ENCODE measurements at regions not wholly inside any gene's neighbourhood (a gene's known extent, or its start where the extent isn't known, plus 50 kb on each side); places are given as distances from the start of the nearest gene placed in this dataset.

DNA sequence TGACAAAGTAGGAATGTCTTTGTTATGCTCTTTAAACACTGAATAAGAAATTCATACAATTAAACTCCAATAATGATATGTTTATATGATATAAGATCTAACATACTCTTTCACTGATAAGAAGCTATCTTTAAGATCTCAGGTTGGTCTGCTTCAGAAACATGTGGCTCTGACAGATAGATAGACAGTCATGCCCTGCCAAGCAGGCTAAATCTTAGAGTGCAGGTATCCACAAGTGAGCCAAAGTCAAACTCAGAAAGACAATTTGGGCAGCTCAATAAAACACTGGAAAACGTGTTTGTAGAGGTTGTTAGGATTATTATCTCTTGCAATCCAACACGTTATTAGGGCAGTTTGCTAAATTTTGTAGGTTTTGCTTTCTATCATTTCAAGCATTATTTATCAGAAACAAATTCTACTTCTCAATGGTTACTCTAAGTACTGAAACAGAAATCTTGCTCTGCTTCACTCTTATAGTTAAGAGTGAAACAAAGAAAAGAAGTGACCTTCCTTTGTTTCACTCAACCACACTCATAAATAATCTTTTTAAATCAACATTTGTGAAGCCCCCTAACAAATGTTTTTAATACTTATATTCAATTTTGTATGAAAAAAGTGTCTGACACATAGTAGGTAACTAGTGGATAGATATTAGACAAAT lies 1255.6 kb downstream of the DIAPH3 start:
- Histone ChIP-seq H3K9me3 (no peaks in the 10 kb centered on the region), H3K27me3 (no peaks in the 10 kb centered on the region), H3K36me3 (no peaks in the 10 kb centered on the region), H3K4me3 (ENCODE audit: low read depth, low read length) (no peak overlapping the region), H3K4me1 (no peaks in the 10 kb centered on the region)
- TF ChIP-seq, protein P1, sequence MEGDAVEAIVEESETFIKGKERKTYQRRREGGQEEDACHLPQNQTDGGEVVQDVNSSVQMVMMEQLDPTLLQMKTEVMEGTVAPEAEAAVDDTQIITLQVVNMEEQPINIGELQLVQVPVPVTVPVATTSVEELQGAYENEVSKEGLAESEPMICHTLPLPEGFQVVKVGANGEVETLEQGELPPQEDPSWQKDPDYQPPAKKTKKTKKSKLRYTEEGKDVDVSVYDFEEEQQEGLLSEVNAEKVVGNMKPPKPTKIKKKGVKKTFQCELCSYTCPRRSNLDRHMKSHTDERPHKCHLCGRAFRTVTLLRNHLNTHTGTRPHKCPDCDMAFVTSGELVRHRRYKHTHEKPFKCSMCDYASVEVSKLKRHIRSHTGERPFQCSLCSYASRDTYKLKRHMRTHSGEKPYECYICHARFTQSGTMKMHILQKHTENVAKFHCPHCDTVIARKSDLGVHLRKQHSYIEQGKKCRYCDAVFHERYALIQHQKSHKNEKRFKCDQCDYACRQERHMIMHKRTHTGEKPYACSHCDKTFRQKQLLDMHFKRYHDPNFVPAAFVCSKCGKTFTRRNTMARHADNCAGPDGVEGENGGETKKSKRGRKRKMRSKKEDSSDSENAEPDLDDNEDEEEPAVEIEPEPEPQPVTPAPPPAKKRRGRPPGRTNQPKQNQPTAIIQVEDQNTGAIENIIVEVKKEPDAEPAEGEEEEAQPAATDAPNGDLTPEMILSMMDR (IDR thresholded peaks at IDR 0.05; ENCODE audit: low read depth, low read length): no peak
- no peak for DNase-seq

DNA sequence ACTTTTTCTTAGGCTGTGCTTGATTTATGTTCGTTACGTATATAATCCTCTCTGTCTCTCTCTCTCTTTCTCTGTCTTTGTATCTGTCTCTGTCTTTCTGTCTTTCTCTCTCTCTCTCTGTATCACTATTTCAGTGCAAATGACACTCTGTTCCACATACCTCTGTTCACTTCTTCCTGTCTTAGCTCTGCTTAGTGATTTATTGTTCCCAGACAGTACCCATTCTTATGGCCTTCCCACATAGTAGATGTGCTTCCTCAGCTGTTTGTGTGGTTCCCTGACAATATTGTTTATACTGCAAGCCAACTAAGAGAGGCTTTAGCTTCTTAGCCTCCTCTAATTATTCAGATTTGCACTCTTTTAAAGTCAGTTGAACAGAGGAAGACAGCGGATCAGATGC lies 1244.2 kb downstream of the DIAPH3 start:
- TF ChIP-seq, protein P1 (IDR thresholded peaks at IDR 0.05; ENCODE audit: low read depth, low read length): no peak
- Histone ChIP-seq H3K4me3 (ENCODE audit: low read depth, low read length) (no peak overlapping the region), H3K9me3 (no peaks in the 10 kb centered on the region), H3K27me3 (no peaks in the 10 kb centered on the region), H3K4me1 (no peaks in the 10 kb centered on the region), H3K36me3 (no peaks in the 10 kb centered on the region)
- DNase-seq: no peak

DNA sequence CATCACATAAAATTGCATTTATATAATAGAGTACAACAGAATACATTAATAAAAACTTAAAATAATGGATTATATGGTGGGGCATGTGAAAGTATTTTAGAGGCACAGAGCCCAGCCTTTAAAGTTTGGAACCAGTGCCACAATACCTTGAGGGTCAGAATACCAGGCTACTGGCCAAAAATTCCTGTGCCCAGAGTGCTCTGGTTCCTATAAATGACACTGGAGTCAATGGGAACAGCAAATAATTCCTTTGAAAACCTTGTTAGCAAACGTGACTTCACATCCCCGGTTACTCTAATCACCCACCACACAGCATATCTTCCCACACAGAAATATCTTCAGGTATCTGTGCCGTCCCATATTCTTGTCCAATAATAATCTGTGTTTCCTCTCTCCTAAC lies 1242.6 kb downstream of the DIAPH3 start:
- TF ChIP-seq, protein P1 (IDR thresholded peaks at IDR 0.05; ENCODE audit: low read depth, low read length): no peak
- Histone ChIP-seq H3K4me3 (ENCODE audit: low read depth, low read length) (no peak overlapping the region), H3K36me3 (no peaks in the 10 kb centered on the region), H3K9me3 (no peaks in the 10 kb centered on the region), H3K4me1 (no peaks in the 10 kb centered on the region), H3K27me3 (no peaks in the 10 kb centered on the region)
- no peak for DNase-seq

DNA sequence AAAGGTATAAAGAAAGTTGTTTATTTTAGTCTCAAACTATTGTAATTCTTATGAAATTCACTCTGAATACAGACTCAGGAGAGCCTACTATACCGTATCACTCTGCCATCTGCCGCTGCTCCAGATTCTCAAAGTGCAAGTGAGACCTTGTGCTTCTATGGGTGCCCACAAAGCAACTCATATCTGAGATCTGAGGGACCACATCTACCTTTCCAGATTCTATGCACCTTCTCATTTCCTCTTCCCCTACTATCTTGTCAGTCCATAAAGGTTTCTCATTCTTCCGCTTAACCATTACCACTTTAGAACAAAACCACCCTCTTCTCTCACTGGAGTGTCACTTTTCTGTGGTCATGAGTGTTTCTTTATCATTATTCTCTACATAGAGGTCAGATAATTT lies 1236.9 kb downstream of the DIAPH3 start:
- Histone ChIP-seq H3K4me1 (no peaks in the 10 kb centered on the region), H3K9me3 (no peaks in the 10 kb centered on the region; the same call in 1 of the 2 replicates), H3K27me3 (no peaks in the 10 kb centered on the region), H3K4me3 (ENCODE audit: low read depth, low read length) (no peak overlapping the region), H3K36me3 (no peaks in the 10 kb centered on the region)
- TF ChIP-seq, protein P1 (IDR thresholded peaks at IDR 0.05; ENCODE audit: low read depth, low read length): no peak
- DNase-seq: no peak

DNA sequence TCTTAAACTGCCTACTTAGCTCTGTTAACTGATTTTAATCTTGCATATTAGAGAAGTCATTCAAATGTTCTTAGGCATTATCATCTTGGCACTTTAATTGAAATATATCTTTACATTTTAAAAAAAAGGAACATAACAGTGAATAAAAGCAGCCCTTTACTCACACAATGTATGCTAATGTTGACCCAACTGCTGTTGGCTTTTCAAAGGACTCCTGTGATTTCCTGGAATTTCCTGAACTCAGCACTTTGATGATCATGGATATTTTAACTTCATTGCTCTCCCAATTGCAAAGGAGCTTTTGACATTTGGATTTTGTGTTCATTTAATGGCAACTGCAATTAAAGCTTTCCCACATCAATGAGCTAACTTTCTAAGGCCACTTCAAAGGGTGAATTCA lies 1230.3 kb downstream of the DIAPH3 start:
- no peaks in the 10 kb centered on the region for H3K4me1 ChIP-seq
- H3K36me3 ChIP-seq: no peaks in the 10 kb centered on the region
- no peak overlapping the region for H3K4me3 ChIP-seq (ENCODE audit: low read depth, low read length)
- H3K27me3 ChIP-seq: no peaks in the 10 kb centered on the region
- DNase-seq: no peak
- TF ChIP-seq, protein P1 (IDR thresholded peaks at IDR 0.05; ENCODE audit: low read depth, low read length): no peak
- no peaks in the 10 kb centered on the region; the same call in 1 of the 2 replicates for H3K9me3 ChIP-seq

DNA sequence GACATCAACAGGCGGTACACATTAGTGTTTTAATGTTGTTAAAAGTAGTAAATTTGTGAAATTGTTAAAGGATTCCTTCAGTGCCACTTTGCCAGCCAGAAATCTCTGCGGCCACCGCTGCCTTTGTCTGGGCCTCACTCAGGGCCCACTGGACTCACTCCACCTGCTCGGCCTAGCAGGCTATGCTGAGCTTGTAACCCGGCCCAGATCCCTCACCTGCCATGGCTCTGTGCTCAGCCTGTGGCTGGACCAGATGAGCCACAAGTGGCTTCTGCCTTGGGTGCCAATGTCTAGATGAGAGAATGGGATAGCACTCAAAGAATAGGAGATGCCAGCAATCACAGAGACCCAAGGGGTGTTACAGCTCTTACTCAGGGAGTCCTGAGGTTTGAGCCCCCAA lies 1228.0 kb downstream of the DIAPH3 start:
- Histone ChIP-seq H3K4me1 (no peaks in the 10 kb centered on the region), H3K36me3 (no peaks in the 10 kb centered on the region), H3K27me3 (no peaks in the 10 kb centered on the region), H3K9me3 (no peaks in the 10 kb centered on the region), H3K4me3 (ENCODE audit: low read depth, low read length) (no peak overlapping the region)
- TF ChIP-seq, protein P1 (IDR thresholded peaks at IDR 0.05; ENCODE audit: low read depth, low read length): no peak
- DNase-seq: no peak

Measured in BE2C (cell line).